Ishikawa (cell line): ENCODE measurements at regions not wholly inside any gene's neighbourhood (a gene's known extent, or its start where the extent isn't known, plus 50 kb on each side); places are given as distances from the start of the nearest gene placed in this dataset.

Source experiments
- CEBPB ChIP-seq: IDR thresholded peaks from 2 replicates; pipeline ENCODE4 v1.6.1; 2012
- CREB1 ChIP-seq: IDR thresholded peaks from 2 replicates; pipeline ENCODE4 v1.6.1; 2012; ENCODE audit warnings: low read depth
- EGR1 ChIP-seq: IDR thresholded peaks from 2 replicates; pipeline ENCODE4 v1.6.1; 2012
- EP300 ChIP-seq: IDR thresholded peaks from 2 replicates; pipeline ENCODE4 v1.6.1; 2012; ENCODE audit warnings: borderline replicate concordance
- FOXM1 ChIP-seq: IDR thresholded peaks from 2 replicates; pipeline ENCODE4 v1.6.1; 2012; ENCODE audit warnings: low read depth, borderline replicate concordance
- NFIC ChIP-seq: IDR thresholded peaks from 2 replicates; pipeline ENCODE4 v1.6.1; 2012
- RAD21 ChIP-seq: IDR thresholded peaks from 2 replicates; pipeline ENCODE4 v1.6.1; 2012; ENCODE audit warnings: low read depth
- TAF1 ChIP-seq: IDR thresholded peaks from 2 replicates; pipeline ENCODE4 v1.6.1; 2012; ENCODE audit warnings: low read depth, mild to moderate bottlenecking
- TCF12 ChIP-seq: IDR thresholded peaks from 2 replicates; pipeline ENCODE4 v1.6.1; 2012; ENCODE audit warnings: low read depth
- TEAD4 ChIP-seq: IDR thresholded peaks from 2 replicates; pipeline ENCODE4 v1.6.1; 2012
- YY1 ChIP-seq: IDR thresholded peaks from 2 replicates; pipeline ENCODE4 v1.6.1; 2012; ENCODE audit warnings: low read depth
- ZBTB7A ChIP-seq: IDR thresholded peaks from 2 replicates; pipeline ENCODE4 v1.6.1; 2012; ENCODE audit warnings: low read depth
- TF ChIP-seq, protein P1 (sequence below): IDR thresholded peaks from 2 replicates; pipeline ENCODE4 v1.6.1; 2012
- TF ChIP-seq, protein P2 (sequence below): IDR thresholded peaks from 2 replicates; pipeline ENCODE4 v1.6.1; 2012; ENCODE audit warnings: low read depth, mild to moderate bottlenecking
- TF ChIP-seq, protein P3 (sequence below): IDR thresholded peaks from 2 replicates; pipeline ENCODE4 v1.6.1; 2012

DNA sequence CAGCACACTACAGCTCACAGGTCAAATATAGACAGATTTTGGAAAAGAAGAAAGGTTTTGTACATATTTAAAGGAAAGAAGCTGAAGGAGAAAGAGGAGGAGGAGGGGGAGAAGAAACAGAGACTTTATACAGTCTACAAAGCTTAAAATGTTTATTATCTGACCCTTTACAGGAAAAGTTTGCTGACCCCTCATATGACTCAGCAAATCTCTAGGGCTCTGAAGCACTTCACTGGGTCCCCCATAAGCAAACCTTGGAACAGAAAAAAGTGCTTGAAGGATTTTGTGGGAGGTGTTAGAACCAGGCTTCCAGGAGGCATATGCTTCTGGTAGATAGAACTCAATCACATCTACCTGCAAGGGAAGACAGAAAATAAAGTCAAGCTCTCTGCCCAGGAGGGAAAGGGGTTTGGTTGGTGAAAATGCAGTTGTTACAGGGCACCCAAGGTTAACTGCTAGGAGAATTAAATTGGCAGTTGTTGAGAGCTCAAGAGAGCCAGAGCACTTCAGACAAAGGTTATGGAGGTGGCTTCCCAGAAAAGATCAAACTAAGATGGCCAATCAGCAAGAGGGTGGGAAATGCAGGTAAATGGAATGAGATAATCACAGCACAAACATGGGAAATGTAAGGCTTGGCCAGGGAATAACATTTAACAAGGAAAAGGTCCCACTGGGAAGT is 207.4 kb upstream of the SGK1 start:
- TF ChIP-seq CREB1 (no peak), EGR1 (no peak), FOXM1 (no peak), TAF1 (no peak), ZBTB7A (no peak), TCF12 (no peak), EP300 (no peak), NFIC (no peak), YY1 (no peak)
- TF ChIP-seq, protein P1, sequence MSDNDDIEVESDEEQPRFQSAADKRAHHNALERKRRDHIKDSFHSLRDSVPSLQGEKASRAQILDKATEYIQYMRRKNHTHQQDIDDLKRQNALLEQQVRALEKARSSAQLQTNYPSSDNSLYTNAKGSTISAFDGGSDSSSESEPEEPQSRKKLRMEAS: no peak
- TF ChIP-seq, protein P2, sequence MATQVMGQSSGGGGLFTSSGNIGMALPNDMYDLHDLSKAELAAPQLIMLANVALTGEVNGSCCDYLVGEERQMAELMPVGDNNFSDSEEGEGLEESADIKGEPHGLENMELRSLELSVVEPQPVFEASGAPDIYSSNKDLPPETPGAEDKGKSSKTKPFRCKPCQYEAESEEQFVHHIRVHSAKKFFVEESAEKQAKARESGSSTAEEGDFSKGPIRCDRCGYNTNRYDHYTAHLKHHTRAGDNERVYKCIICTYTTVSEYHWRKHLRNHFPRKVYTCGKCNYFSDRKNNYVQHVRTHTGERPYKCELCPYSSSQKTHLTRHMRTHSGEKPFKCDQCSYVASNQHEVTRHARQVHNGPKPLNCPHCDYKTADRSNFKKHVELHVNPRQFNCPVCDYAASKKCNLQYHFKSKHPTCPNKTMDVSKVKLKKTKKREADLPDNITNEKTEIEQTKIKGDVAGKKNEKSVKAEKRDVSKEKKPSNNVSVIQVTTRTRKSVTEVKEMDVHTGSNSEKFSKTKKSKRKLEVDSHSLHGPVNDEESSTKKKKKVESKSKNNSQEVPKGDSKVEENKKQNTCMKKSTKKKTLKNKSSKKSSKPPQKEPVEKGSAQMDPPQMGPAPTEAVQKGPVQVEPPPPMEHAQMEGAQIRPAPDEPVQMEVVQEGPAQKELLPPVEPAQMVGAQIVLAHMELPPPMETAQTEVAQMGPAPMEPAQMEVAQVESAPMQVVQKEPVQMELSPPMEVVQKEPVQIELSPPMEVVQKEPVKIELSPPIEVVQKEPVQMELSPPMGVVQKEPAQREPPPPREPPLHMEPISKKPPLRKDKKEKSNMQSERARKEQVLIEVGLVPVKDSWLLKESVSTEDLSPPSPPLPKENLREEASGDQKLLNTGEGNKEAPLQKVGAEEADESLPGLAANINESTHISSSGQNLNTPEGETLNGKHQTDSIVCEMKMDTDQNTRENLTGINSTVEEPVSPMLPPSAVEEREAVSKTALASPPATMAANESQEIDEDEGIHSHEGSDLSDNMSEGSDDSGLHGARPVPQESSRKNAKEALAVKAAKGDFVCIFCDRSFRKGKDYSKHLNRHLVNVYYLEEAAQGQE: no peak
- TF ChIP-seq, protein P3, sequence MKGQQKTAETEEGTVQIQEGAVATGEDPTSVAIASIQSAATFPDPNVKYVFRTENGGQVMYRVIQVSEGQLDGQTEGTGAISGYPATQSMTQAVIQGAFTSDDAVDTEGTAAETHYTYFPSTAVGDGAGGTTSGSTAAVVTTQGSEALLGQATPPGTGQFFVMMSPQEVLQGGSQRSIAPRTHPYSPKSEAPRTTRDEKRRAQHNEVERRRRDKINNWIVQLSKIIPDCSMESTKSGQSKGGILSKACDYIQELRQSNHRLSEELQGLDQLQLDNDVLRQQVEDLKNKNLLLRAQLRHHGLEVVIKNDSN: no peak

DNA sequence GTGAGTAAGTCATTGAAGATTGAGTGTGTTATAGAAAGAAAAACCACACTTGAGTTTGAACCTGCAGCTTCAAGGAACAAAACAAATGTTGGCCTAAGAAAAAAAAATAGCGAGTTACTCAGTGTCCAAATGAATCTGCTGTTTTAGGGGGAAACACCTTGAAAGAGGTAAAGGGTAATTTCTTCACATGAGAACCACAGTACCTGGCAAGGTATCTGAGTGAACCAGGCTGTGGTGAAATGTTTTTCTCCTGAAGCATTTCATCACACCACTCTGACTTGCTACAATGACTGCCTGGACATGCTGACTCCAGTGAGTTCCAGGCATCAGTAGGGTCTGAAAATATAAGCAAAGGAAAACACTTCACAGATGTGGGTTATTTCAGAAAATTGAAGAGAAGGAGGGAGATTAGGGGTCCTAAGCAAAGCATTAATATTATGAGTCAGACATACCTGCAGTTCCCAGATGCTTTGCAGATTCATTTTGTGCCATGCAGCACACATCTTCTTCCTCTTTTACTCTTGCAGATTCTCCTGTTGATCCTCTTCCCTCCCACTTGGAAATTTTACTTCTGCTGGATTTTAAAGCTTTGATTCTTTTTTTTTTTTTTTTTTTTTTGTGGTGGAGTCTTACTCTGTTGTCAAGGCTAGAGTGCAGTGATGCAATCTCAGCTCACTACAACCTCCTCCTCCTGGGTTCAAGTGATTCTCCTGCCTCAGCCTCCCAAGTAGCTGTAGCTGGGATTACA is 206.2 kb upstream of the SGK1 start:
- no peak for TF ChIP-seq TAF1
- TF ChIP-seq, protein P1: no peak
- TF ChIP-seq FOXM1: no peak
- no peak for TF ChIP-seq CEBPB
- TF ChIP-seq, protein P2: no peak
- TF ChIP-seq NFIC: no peak
- no peak for TF ChIP-seq TEAD4
- TF ChIP-seq EGR1: no peak
- TF ChIP-seq YY1: no peak
- TF ChIP-seq TCF12: no peak
- TF ChIP-seq ZBTB7A: no peak

DNA sequence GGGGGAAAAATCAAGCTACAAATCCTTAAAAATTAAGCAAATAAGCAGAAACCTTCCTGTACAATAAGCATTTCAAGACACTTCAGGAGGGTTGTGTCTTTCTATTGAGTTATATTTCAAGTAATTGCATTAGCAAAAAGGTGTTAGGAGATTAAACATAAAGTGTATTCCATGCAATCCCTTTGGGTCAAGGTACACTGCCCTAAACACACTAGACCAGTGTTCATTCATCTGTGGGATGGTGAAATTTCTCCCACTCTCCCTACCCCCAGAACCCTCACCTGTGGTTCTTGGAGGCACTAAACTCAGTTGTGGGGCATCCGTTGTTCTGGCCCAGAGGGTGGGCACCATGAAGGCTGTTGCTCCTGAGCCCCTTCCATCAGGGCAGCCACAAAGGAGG is 205.1 kb upstream of the SGK1 start:
- TF ChIP-seq ZBTB7A: no peak
- no peak for TF ChIP-seq TAF1
- TF ChIP-seq, protein P1: no peak
- TF ChIP-seq TEAD4: no peak
- TF ChIP-seq EGR1: no peak
- TF ChIP-seq, protein P2: no peak

DNA sequence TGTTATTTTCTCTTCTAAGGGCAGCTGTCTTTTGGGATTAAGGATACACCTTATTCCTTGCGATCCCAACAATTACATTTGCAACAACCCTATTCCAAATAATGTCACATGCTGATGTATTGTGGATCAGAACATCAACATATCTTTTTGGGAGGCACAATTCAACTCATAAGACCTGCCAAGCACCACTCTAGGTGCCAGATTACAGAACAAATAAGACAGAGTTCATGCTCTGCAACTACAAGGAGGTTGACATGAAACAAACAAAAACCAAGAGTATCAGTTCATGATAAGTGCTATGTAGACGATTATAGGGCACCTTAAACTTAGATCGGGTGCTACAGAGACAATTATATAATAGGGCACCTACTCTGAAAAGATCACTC is 203.2 kb upstream of the SGK1 start:
- TF ChIP-seq NFIC: no peak
- TF ChIP-seq EP300: no peak
- TF ChIP-seq TEAD4: no peak
- TF ChIP-seq EGR1: no peak
- no peak for TF ChIP-seq CEBPB
- TF ChIP-seq FOXM1: no peak
- TF ChIP-seq, protein P1: no peak
- TF ChIP-seq, protein P2: no peak
- no peak for TF ChIP-seq YY1
- no peak for TF ChIP-seq RAD21
- TF ChIP-seq, protein P3: no peak
- TF ChIP-seq CREB1: no peak
- no peak for TF ChIP-seq ZBTB7A
- no peak for TF ChIP-seq TAF1
- no peak for TF ChIP-seq TCF12
